Stomach (tissue), 8 donors: ENCODE measurements at regions not wholly inside any gene's neighbourhood (a gene's known extent, or its start where the extent isn't known, plus 50 kb on each side); places are given as distances from the start of the nearest gene placed in this dataset.

Experiments used
- DNase-seq, 2 donors: peaks; one replicate each; pipeline versions ENCODE4 v3.0.0 to v3.0.0-alpha.2; 2013 to 2019
- H3K27ac ChIP-seq, 5 donors: fragments of 200-600 bp in 4 of 5; sonication (generic) in 4 of 5; one replicate each; pipeline ENCODE4 v1.5.1; 2013 to 2019; ENCODE audit warnings: mild to moderate bottlenecking in 1 of 5, moderate library complexity in 1 of 5
- H3K27me3 ChIP-seq, 3 donors: fragments of 200-600 bp; sonication (generic); one replicate each; pipeline ENCODE4 v1.5.1; 2017 to 2019; ENCODE audit warnings: mixed run types in 1 of 3
- H3K36me3 ChIP-seq, 4 donors: fragments of 200-600 bp; sonication (generic); 1 replicate in 3 of 4; 2 replicates in 1 of 4; pipeline ENCODE4 v1.5.1; 2016 to 2019
- H3K4me1 ChIP-seq, 4 donors: fragments of 200-600 bp; sonication (generic); one replicate each; pipeline ENCODE4 v1.5.1; 2016 to 2019
- H3K4me3 ChIP-seq, 4 donors: fragments of 200-600 bp; sonication (generic) in 3 of 4; one replicate each; pipeline ENCODE4 v1.5.1; 2016 to 2019; ENCODE audit warnings: mild to moderate bottlenecking in 1 of 4
- H3K9me3 ChIP-seq, 4 donors: fragments of 200-600 bp; sonication (generic); one replicate each; pipeline ENCODE4 v1.5.1; 2016 to 2019
- EP300 ChIP-seq: sonication (generic); formaldehyde crosslinking; IDR thresholded peaks from one replicate; pipeline ENCODE4 v1.6.1; 2017; ENCODE audit warnings: antibody characterized with exemption
- POLR2A ChIP-seq, 4 donors: fragments of 450-650 bp; IDR thresholded peaks; one replicate each; pipeline ENCODE4 v1.6.1; 2016; ENCODE audit warnings: antibody characterized with exemption in 4 of 4, control low read depth in 2 of 4, mild to moderate bottlenecking in 1 of 4, moderate library complexity in 1 of 4
- POLR2AphosphoS5 ChIP-seq, 3 donors: sonication (generic); formaldehyde crosslinking; IDR thresholded peaks; one replicate each; pipeline ENCODE4 v1.6.1; 2016; ENCODE audit warnings: antibody characterized with exemption in 3 of 3
- WGBS, 5 donors: extraction: QIAGEN DNeasy Blood & Tissue Kit in 3 of 5; methylation state at CpG; one replicate each; pipeline versions ENCODE4 v1.1.5 to v1.1.7; 2013 to 2018; 5-methylcytosine and 5-hydroxymethylcytosine counted together
- intact Hi-C: fragments of 100-400 bp; cut with DNase I; formaldehyde crosslinking; loops from one replicate; pipeline ENCODE4 v1.15.1; 2023; ENCODE audit warnings: low total_unique reads
- TF ChIP-seq, protein P1 (sequence below), 7 experiments: fragments of 450-650 bp in 4 of 7; fragments of 200-600 bp in 3 of 7; sonication (generic) in 3 of 7; IDR thresholded peaks; one replicate each; pipeline ENCODE4 v1.5.1; 2016 to 2019; ENCODE audit warnings: antibody characterized with exemption in 7 of 7, control low read depth in 2 of 7, mild to moderate bottlenecking in 1 of 7
- donor health status: healthy with polysubstance abuse.
- donor health status: Bipolar disorder and iron deficiency.
- donor health status: healthy.

DNA sequence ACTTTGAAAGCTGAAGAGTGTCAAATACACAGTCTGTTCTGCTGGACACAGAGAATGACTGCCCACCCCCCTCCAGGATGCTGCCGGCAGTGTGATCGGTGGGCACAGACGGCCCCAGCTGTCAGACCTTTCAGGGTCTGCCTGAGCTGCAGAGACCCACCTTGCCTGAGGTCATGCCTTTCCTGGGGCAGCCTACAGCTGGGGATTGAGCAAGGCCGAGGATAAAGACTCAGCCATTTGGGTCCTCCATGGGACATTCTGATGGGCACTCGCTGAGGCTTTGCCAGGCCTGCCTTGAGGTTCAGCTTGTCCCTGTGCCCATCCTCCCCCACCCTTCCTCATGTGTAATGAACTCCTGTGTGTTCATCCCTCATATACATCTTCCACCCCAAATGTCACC is 102.3 kb upstream of the SMAD3 start:
- Histone ChIP-seq H3K4me1 (no peaks in the 10 kb centered on the region), H3K4me3 (no peak overlapping the region), H3K27ac (no peak overlapping the region), H3K27me3 (no peaks in the 10 kb centered on the region), H3K36me3 (no peaks in the 10 kb centered on the region), H3K9me3 (no peaks in the 10 kb centered on the region)
- intact Hi-C loops = no loop called here
- TF ChIP-seq POLR2AphosphoS5 (IDR thresholded peaks at IDR 0.05) = no peak
- TF ChIP-seq, protein P1, sequence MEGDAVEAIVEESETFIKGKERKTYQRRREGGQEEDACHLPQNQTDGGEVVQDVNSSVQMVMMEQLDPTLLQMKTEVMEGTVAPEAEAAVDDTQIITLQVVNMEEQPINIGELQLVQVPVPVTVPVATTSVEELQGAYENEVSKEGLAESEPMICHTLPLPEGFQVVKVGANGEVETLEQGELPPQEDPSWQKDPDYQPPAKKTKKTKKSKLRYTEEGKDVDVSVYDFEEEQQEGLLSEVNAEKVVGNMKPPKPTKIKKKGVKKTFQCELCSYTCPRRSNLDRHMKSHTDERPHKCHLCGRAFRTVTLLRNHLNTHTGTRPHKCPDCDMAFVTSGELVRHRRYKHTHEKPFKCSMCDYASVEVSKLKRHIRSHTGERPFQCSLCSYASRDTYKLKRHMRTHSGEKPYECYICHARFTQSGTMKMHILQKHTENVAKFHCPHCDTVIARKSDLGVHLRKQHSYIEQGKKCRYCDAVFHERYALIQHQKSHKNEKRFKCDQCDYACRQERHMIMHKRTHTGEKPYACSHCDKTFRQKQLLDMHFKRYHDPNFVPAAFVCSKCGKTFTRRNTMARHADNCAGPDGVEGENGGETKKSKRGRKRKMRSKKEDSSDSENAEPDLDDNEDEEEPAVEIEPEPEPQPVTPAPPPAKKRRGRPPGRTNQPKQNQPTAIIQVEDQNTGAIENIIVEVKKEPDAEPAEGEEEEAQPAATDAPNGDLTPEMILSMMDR (IDR thresholded peaks at IDR 0.05) = no peak
- TF ChIP-seq POLR2A (IDR thresholded peaks at IDR 0.05) = no peak
- no peak for TF ChIP-seq EP300
- no peak for DNase-seq
- WGBS, 5 donors = 94 to 96% (median 94%) methylated on average over 3 to 5 of the region's 5 CpGs

DNA sequence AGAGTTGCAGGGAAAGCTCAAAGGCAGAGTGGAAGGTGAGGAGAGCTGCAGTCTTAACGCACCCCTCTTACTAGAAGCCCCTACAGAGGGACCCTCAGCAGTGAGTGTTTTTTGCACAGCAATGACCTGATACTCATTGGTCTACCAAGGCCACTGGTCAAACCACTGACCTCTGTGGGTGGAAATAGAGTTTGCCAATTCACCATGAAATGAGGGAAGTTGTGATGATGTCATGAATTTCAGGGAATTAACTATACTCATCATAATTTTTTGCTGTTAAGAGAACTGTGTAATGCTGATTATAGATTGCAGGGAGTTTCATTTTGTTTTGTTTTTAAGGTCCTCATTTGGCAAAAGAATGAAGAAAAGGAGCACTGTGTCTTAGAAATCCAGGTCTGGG is 101.7 kb upstream of the SMAD3 start:
- DNase-seq = no peak
- intact Hi-C loops = no loop called here
- Histone ChIP-seq H3K9me3 (no peaks in the 10 kb centered on the region), H3K27ac (no peak overlapping the region), H3K36me3 (no peaks in the 10 kb centered on the region), H3K27me3 (no peaks in the 10 kb centered on the region), H3K4me3 (no peak overlapping the region), H3K4me1 (no peaks in the 10 kb centered on the region)
- TF ChIP-seq POLR2A (IDR thresholded peaks at IDR 0.05) (no peak), POLR2AphosphoS5 (IDR thresholded peaks at IDR 0.05) (no peak)
- WGBS, 5 donors = 81 to 96% (median 95%) methylated on average over 1 of the region's 1 CpG

DNA sequence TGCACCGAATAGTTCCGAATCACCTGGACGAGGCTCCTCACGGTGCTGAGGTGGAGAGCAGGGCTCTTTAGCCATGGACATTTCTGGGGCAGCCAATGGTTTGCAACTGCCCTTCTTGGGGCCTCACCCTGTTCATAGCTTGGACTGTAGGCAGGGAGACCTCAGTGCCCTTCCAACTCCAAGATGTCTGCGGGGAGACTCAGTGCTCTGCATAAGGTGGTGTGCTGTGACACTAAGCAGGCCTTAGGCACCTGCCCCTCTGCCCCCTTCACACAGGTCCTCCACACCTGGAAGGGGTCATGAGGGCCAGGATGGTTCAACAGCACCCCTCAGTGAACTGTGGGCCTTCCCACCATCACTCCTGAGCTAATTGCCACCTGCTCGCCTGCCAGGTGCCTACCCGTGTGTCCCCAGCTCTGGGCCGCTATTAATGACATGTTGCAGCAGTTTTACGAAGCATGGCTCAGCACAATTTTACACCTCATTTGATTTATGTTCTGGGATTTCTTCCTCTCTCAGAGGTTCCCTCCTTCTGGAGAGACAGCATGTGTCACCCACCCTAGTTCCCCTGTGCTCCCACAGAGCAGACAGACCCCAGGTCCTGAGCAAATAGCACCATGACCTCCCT is 101.2 kb upstream of the SMAD3 start:
- no peak for DNase-seq
- H3K9me3 ChIP-seq = no peaks in the 10 kb centered on the region
- H3K36me3 ChIP-seq = no peaks in the 10 kb centered on the region
- H3K27ac ChIP-seq = no peak overlapping the region
- no peak overlapping the region for H3K4me3 ChIP-seq
- no peaks in the 10 kb centered on the region for H3K27me3 ChIP-seq
- H3K4me1 ChIP-seq = no peaks in the 10 kb centered on the region
- WGBS, 5 donors = 95 to 97% (median 96%) methylated on average over 9 of the region's 9 CpGs
- intact Hi-C loops = no loop called here
- no peak for TF ChIP-seq EP300
- no peak for TF ChIP-seq POLR2A (IDR thresholded peaks at IDR 0.05)
- TF ChIP-seq, protein P1 (IDR thresholded peaks at IDR 0.05) = no peak
- TF ChIP-seq POLR2AphosphoS5 (IDR thresholded peaks at IDR 0.05) = no peak

DNA sequence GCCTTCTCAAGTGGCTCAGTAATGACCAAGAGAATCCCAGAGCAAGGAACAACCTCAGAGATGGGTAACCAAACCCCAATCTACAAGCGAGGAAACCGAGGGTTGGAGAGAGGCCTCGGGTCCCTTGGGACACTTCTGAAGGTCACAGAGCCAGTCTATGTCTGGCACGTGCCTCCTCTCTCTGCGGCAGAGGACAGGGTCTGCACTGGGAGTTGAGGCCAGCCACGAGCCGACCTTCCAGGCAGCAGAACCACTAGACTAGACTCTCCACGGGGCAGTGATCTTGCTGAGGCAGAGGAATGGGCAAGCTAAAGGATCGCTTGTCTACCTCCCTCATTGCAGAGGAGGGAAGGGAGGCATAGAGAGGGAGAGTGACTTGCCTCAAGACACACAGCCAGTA is 100.6 kb upstream of the SMAD3 start:
- Histone ChIP-seq H3K36me3 (no peaks in the 10 kb centered on the region), H3K9me3 (no peaks in the 10 kb centered on the region), H3K27ac (no peak overlapping the region), H3K4me3 (no peak overlapping the region), H3K4me1 (no peaks in the 10 kb centered on the region), H3K27me3 (no peaks in the 10 kb centered on the region)
- DNase-seq = no peak
- TF ChIP-seq, protein P1 (IDR thresholded peaks at IDR 0.05) = no peak
- TF ChIP-seq POLR2A (IDR thresholded peaks at IDR 0.05) (no peak), POLR2AphosphoS5 (IDR thresholded peaks at IDR 0.05) (no peak), EP300 (no peak)
- 90 to 96% (median 95%) methylated on average over 8 to 9 of the region's 9 CpGs for WGBS, 5 donors
- intact Hi-C loops = no loop called here

DNA sequence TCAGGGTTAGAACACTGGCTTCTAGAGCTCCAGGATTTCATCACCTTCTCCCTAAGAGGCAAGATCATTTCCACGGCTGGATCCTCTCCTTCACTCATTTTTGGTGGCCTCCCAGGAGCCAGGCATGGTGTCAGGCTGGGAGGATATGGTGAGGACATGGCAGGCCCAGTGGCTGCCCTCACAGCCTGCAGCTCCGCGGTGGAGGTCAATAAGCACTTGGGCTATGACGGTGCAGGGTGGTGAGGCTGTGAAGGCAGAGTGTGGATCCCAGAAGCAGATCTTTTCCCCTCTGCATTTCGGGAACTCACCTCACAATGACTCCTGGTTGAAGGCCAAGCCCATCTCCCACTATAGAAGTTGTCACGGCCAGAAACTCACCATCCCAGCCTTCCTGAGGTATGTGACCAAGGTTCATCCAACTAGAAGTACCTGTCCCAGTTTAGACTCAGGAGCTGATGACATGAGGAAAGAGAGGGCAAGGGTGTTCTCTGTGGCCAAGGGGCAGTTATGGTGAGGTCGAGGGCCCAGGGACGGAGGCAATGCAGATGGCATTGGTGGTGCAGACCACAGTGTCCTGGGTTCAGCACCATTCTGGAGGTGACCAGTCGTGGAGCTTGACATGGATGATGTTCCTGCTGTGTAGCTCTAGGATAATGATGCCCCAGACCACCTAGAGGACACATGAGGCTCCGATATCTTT is 100.1 kb upstream of the SMAD3 start:
- no peak for DNase-seq
- Histone ChIP-seq H3K4me3 (no peak overlapping the region), H3K36me3 (no peaks in the 10 kb centered on the region), H3K9me3 (no peaks in the 10 kb centered on the region), H3K4me1 (no peaks in the 10 kb centered on the region), H3K27ac (no peak overlapping the region), H3K27me3 (no peaks in the 10 kb centered on the region)
- intact Hi-C loops = no loop called here
- TF ChIP-seq POLR2A (IDR thresholded peaks at IDR 0.05) (no peak), POLR2AphosphoS5 (IDR thresholded peaks at IDR 0.05) (no peak), EP300 (no peak)
- TF ChIP-seq, protein P1 (IDR thresholded peaks at IDR 0.05) = no peak
- 89 to 95% (median 92%) methylated on average over 10 of the region's 10 CpGs for WGBS, 5 donors
